ENCODE measurements at regions not wholly inside any gene's neighbourhood (a gene's known extent, or its start where the extent isn't known, plus 50 kb on each side); places are given as distances from the start of the nearest gene placed in this dataset.

DNA sequence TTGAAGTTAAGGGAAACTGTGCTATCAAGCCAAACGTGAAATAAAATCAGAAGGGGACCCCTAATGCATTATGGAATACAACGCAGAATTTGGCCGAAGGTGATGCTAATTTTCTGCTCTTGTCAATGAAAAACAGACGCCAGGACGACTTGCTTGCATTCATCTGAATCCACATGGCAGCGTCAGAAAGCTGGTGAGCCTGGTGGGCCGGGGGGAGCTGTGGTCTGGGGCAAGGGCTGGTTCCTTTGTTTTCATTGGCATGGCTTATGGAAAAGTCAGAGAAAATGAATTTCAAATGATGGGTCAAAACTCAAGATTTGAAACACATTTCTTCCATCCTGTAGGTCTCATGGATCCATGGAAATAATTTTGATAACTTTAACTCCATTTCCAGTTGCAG is 86.4 kb upstream of the RUNX1 start:
- TF ChIP-seq POLR2A (IDR thresholded peaks at IDR 0.05; ENCODE audit: low read length), result no peak
- TF ChIP-seq, protein P1, sequence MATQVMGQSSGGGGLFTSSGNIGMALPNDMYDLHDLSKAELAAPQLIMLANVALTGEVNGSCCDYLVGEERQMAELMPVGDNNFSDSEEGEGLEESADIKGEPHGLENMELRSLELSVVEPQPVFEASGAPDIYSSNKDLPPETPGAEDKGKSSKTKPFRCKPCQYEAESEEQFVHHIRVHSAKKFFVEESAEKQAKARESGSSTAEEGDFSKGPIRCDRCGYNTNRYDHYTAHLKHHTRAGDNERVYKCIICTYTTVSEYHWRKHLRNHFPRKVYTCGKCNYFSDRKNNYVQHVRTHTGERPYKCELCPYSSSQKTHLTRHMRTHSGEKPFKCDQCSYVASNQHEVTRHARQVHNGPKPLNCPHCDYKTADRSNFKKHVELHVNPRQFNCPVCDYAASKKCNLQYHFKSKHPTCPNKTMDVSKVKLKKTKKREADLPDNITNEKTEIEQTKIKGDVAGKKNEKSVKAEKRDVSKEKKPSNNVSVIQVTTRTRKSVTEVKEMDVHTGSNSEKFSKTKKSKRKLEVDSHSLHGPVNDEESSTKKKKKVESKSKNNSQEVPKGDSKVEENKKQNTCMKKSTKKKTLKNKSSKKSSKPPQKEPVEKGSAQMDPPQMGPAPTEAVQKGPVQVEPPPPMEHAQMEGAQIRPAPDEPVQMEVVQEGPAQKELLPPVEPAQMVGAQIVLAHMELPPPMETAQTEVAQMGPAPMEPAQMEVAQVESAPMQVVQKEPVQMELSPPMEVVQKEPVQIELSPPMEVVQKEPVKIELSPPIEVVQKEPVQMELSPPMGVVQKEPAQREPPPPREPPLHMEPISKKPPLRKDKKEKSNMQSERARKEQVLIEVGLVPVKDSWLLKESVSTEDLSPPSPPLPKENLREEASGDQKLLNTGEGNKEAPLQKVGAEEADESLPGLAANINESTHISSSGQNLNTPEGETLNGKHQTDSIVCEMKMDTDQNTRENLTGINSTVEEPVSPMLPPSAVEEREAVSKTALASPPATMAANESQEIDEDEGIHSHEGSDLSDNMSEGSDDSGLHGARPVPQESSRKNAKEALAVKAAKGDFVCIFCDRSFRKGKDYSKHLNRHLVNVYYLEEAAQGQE (IDR thresholded peaks at IDR 0.05), result no peak

Measured in A549 (cell line).